GM18519 (cell line): ENCODE measurements at regions not wholly inside any gene's neighbourhood (a gene's known extent, or its start where the extent isn't known, plus 50 kb on each side); places are given as distances from the start of the nearest gene placed in this dataset.
"Not testable (repeated sequence)": the region's sequence is repeated elsewhere in the genome, so short reads cannot be mapped to it uniquely, and the experiment has no call there.

ENCODE experiments used
- ATAC-seq: cut with Tn5 transposase; IDR thresholded peaks from one replicate; pipeline ENCODE4 v1.9.1; 2021; ENCODE audit warnings: mild to moderate bottlenecking, moderate library complexity; ENCODE audit not compliant: unreplicated experiment, low FRiP score

DNA sequence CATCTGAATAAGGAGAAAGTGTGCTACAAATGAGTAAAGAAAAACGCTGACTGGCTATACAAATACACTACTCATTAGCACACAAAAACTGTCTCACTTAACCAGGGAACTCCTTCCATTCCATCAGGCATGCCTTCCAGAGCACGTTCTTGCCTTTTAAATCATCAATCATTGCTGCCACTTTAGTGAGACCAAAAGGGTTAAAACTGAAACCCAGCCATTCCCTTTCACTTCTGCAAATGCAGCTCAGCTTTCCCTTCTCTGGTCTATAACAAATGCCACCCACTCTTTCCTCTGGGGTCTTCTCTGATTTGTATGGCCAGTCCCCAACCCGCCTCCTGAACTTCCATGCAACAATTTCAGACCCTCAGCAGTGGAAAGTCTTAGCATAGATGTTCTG lies 231.5 kb downstream of the TRIML1 start:
- no peak for ATAC-seq

DNA sequence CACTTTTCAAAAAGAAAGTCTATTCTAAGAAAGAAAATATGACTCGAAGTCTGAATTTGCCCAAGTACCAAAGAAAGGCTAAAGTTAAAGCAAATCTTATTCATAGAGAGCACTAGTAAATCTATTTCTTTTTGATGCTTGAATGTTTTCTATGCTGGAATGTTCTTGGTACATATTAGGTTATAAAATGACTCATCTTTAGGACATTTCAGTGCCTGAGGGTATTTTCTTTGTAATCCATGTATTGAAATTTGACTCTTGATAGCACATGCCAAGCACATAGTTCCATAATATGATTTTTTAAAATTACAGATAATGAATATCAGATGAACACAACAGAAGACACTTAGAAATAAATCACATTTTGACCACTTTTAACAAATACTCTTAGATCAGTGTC lies 232.8 kb downstream of the TRIML1 start:
- ATAC-seq: no peak

DNA sequence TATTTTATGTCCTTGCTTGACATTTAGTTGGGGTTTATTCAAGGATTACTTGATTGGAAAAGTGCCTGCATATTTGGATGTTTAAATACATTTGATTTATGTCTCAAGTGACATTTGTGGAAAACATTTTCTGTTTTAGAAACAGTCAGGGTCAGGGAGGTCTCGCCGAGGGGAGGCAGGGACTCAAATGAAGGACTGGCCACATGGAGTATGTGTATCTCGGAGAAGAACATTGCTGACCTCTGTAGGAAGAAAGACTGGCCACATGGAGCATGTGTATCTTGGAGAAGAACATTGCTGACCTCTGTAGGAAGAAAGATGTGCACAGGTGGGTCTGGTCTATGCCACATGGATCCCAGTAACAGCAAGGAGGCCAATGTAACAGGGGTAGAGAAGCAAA lies 233.6 kb downstream of the TRIML1 start:
- ATAC-seq: no peak

DNA sequence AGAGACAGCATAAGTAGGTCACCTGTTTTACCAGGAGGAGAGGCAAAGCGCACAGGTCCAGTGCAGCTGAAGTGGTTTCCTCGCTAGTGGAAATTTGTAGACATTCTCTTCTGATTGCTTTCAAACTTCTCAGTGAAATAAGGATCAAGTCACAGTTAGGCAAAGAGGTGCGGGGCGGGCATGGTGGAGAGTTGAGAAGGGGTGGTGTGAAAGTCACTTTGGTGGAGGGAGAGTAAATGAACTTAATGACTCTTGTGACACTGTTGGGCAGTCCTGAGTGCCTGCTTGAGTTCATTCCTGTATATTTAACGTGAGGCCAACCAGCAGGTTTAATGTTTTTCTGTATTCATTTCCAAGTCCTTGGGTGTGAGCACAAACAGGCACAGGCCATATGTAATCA lies 235.6 kb downstream of the TRIML1 start:
- no peak for ATAC-seq

DNA sequence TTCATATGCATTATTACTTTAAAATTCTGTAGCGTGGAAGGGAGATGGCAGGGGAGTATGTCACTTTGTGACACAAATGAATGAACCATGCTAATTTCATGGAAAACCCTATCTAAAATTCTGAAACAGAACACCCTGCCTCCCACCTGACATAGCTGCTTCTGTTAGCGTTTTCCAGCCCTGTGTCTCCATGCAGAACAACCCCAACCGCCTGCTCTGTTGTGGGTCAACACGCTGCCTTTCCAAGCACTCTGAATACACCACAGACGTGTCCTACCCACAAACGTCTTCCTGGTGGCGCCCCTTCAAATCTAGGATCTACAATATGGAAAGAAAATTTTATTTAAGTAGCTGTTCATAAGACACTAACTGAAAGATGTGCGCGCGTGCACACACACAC lies 238.6 kb downstream of the TRIML1 start:
- ATAC-seq: no peak

- no peak for ATAC-seq
Observed at GRCh38 chr4:188383180-188383579, 243.9 kb downstream of the TRIML1 start.

- ATAC-seq: no peak
Observed at GRCh38 chr4:188387179-188387791, 248.0 kb downstream of the TRIML1 start.

GRCh38 chr4:188391349-188391748 lies 252.1 kb downstream of the TRIML1 start:
- ATAC-seq: not testable (repeated sequence)

DNA sequence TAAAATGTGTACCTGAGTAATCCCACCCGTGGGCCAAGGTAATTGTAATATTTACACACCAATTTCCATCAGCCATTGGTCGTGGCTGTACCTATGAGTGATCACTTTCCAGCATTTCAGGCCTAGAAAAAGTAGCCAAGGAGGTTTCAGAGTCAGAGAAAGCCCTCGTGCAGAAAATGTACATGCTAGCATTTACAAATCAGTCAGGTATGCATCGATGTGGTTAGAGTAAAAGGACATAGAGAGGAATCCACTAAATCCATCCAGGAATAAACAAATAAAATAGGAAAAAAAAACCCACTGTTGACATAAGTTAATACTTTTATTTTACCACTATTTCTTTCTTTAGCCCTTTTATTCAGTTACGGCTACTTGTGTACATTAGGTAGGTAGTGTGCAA lies 256.8 kb downstream of the TRIML1 start:
- no peak for ATAC-seq

- ATAC-seq: no peak
Observed at GRCh38 chr4:188399834-188400233, 260.6 kb downstream of the TRIML1 start.

DNA sequence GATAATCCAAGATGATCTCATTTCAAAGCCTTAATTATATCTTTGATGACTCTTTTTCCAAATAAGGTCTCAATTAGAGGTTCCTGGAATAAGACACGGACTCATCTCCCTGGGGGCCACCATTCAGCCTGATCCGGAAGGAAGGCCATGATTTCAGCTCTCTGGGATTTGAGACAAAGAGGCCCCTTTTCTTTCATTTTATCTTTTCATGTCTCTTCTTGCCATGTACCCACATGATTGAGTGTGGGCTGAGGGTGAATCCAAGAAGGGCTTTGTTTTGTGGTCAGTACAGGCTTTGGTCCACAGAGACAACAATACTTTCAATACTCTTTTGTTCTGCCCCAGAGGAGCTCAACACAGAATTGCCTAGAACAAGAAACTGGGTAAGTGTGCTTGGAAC lies 261.2 kb downstream of the TRIML1 start:
- ATAC-seq: no peak

- ATAC-seq: no peak
Observed at GRCh38 chr4:188403272-188403671, 264.0 kb downstream of the TRIML1 start.

- ATAC-seq: not testable (repeated sequence)
Observed at GRCh38 chr4:188405071-188405835, 266.0 kb downstream of the TRIML1 start.

GRCh38 chr4:188408244-188409030 lies 269.2 kb downstream of the TRIML1 start:
- no peak for ATAC-seq

- ATAC-seq: no peak
Observed at GRCh38 chr4:188409851-188410250, 270.6 kb downstream of the TRIML1 start.

GRCh38 chr4:188411805-188412204 lies 272.6 kb downstream of the TRIML1 start:
- no peak for ATAC-seq

- no peak for ATAC-seq
Observed at GRCh38 chr4:188412499-188412898, 273.3 kb downstream of the TRIML1 start.

DNA sequence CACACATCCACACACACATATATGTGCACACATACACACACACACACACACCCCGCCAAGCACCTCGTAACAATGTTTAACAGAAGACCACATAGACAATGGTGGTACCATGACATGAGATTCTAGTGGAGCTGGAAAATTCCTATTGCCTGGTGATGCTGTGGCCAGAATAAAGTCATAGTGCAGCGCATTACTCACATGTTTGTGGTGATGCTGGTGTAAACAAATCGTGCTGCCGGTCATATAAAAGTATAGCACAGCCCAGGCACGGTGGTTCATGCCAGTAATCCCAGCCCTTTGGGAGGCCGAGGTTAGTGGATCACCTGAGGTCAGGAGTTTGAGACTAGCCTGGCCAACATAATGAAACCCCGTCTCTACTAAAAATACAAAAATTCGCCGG lies 275.2 kb downstream of the TRIML1 start:
- no peak for ATAC-seq

GRCh38 chr4:188417181-188417580 lies 277.9 kb downstream of the TRIML1 start:
- no peak for ATAC-seq

- no peak for ATAC-seq
Observed at GRCh38 chr4:188423039-188423438, 283.8 kb downstream of the TRIML1 start.

GRCh38 chr4:188428935-188429334 lies 289.7 kb downstream of the TRIML1 start:
- ATAC-seq: no peak
